Glutamatergic neuron (in vitro differentiated cells): ENCODE measurements at regions not wholly inside any gene's neighbourhood (a gene's known extent, or its start where the extent isn't known, plus 50 kb on each side); places are given as distances from the start of the nearest gene placed in this dataset.

Experiments used
- DNase-seq: peaks from one replicate; pipeline ENCODE4 v3.0.0; 2022
- H3K27ac Mint-ChIP-seq: one replicate; pipeline ENCODE4 v1.8.0; 2020; ENCODE audit warnings: mild to moderate bottlenecking, mixed read lengths, inconsistent platforms; ENCODE audit not compliant: unreplicated experiment
- H3K27me3 Mint-ChIP-seq: one replicate; pipeline ENCODE4 v1.8.0; 2020; ENCODE audit warnings: mild to moderate bottlenecking, moderate library complexity, mixed read lengths, inconsistent platforms; ENCODE audit not compliant: unreplicated experiment
- H3K36me3 Mint-ChIP-seq: one replicate; pipeline ENCODE4 v1.8.0; 2020; ENCODE audit warnings: mild to moderate bottlenecking, mixed read lengths, inconsistent platforms; ENCODE audit not compliant: unreplicated experiment
- H3K4me1 Mint-ChIP-seq: one replicate; pipeline ENCODE4 v1.8.0; 2020; ENCODE audit warnings: mild to moderate bottlenecking, low read depth, mixed read lengths, inconsistent platforms; ENCODE audit not compliant: unreplicated experiment
- H3K4me3 Mint-ChIP-seq: one replicate; pipeline ENCODE4 v1.8.0; 2020; ENCODE audit warnings: mild to moderate bottlenecking, mixed read lengths, inconsistent platforms; ENCODE audit not compliant: unreplicated experiment
- H3K9me3 Mint-ChIP-seq: one replicate; pipeline ENCODE4 v1.8.0; 2020; ENCODE audit warnings: mild to moderate bottlenecking, moderate library complexity, mixed read lengths, inconsistent platforms; ENCODE audit not compliant: unreplicated experiment
- CTCF ChIP-seq: fragments of 200-600 bp; sonication (generic); IDR thresholded peaks from one replicate; pipeline ENCODE4 v1.5.0; 2021; ENCODE audit not compliant: partially characterized antibody, unreplicated experiment

- Mint-ChIP-seq H3K4me1 (no peaks in the 10 kb centered on the region), H3K27me3 (no peaks in the 10 kb centered on the region), H3K36me3 (no peaks in the 10 kb centered on the region), H3K4me3 (no peak overlapping the region), H3K27ac (no peak overlapping the region), H3K9me3 (peaks cover 6% of the 10 kb centered on the region)
- no peak for DNase-seq
- no peak for TF ChIP-seq CTCF
Observed at GRCh38 chr10:36126076-36126475, 484.0 kb upstream of the FZD8 start.

- no peaks in the 10 kb centered on the region for H3K27me3 Mint-ChIP-seq
- H3K4me3 Mint-ChIP-seq = no peak overlapping the region
- TF ChIP-seq CTCF = no peak
- no peaks in the 10 kb centered on the region for H3K4me1 Mint-ChIP-seq
- no peaks in the 10 kb centered on the region for H3K36me3 Mint-ChIP-seq
- no peak overlapping the region for H3K27ac Mint-ChIP-seq
- H3K9me3 Mint-ChIP-seq = peaks cover 5% of the 10 kb centered on the region
- DNase-seq = no peak
Observed at GRCh38 chr10:36119455-36119854, 477.4 kb upstream of the FZD8 start.

- Mint-ChIP-seq H3K27ac (no peak overlapping the region), H3K4me3 (no peak overlapping the region), H3K36me3 (no peaks in the 10 kb centered on the region), H3K4me1 (no peaks in the 10 kb centered on the region), H3K9me3 (peaks cover 2% of the 10 kb centered on the region), H3K27me3 (no peaks in the 10 kb centered on the region)
- TF ChIP-seq CTCF = no peak
- no peak for DNase-seq
Observed at GRCh38 chr10:36118314-36118713, 476.2 kb upstream of the FZD8 start.

- TF ChIP-seq CTCF = no peak
- no peaks in the 10 kb centered on the region for H3K36me3 Mint-ChIP-seq
- no peaks in the 10 kb centered on the region for H3K4me1 Mint-ChIP-seq
- H3K4me3 Mint-ChIP-seq = no peak overlapping the region
- no peak for DNase-seq
- H3K9me3 Mint-ChIP-seq = no peaks in the 10 kb centered on the region
- no peaks in the 10 kb centered on the region for H3K27me3 Mint-ChIP-seq
- H3K27ac Mint-ChIP-seq = no peak overlapping the region
Observed at GRCh38 chr10:36117890-36118289, 475.8 kb upstream of the FZD8 start.

- no peak for TF ChIP-seq CTCF
- no peak for DNase-seq
- Mint-ChIP-seq H3K36me3 (no peaks in the 10 kb centered on the region), H3K27ac (no peak overlapping the region), H3K4me1 (no peaks in the 10 kb centered on the region), H3K4me3 (no peak overlapping the region), H3K27me3 (no peaks in the 10 kb centered on the region), H3K9me3 (no peaks in the 10 kb centered on the region)
Observed at GRCh38 chr10:36117231-36117630, 475.1 kb upstream of the FZD8 start.
